RWPE2 (cell line): ENCODE measurements at regions not wholly inside any gene's neighbourhood (a gene's known extent, or its start where the extent isn't known, plus 50 kb on each side); places are given as distances from the start of the nearest gene placed in this dataset.

Experiments used
- ATAC-seq: fragments of 200-7000 bp; cut with Tn5 transposase; 3 replicates; pipeline ENCODE4 v1.9.1; 2021; ENCODE audit warnings: low read depth
- DNase-seq: peaks from one replicate; pipeline ENCODE4 v3.0.0-alpha.2; 2020; ENCODE audit warnings: low spot score
- H3K27ac ChIP-seq: fragments of 450-650 bp; 2 replicates; pipeline ENCODE4 v1.5.1; 2017; ENCODE audit warnings: mild to moderate bottlenecking; ENCODE audit not compliant: poor library complexity, severe bottlenecking
- H3K27me3 ChIP-seq: fragments of 250-450 bp; sonication (Bioruptor Pico); 2 replicates; pipeline ENCODE4 v1.5.1; 2021; ENCODE audit warnings: mild to moderate bottlenecking, moderate library complexity; ENCODE audit not compliant: insufficient read depth, poor library complexity, severe bottlenecking
- H3K36me3 ChIP-seq: fragments of 250-450 bp; sonication (Bioruptor Pico); 2 replicates; pipeline ENCODE4 v1.5.1; 2020; ENCODE audit warnings: low read depth, mild to moderate bottlenecking, moderate library complexity
- H3K4me1 ChIP-seq: fragments of 250-450 bp; sonication (Bioruptor Pico); 2 replicates; pipeline ENCODE4 v1.5.1; 2021; ENCODE audit warnings: mild to moderate bottlenecking, moderate library complexity; ENCODE audit not compliant: insufficient read depth, poor library complexity, severe bottlenecking
- H3K4me3 ChIP-seq: fragments of 250-450 bp; sonication (Bioruptor Pico); 2 replicates; pipeline ENCODE4 v1.5.1; 2021; ENCODE audit warnings: mild to moderate bottlenecking, moderate library complexity; ENCODE audit not compliant: severe bottlenecking
- H3K9me3 ChIP-seq: fragments of 250-450 bp; sonication (Bioruptor Pico); 2 replicates; pipeline ENCODE4 v1.5.1; 2021; ENCODE audit warnings: mild to moderate bottlenecking, moderate library complexity; ENCODE audit not compliant: severe bottlenecking
- TF ChIP-seq, protein P1 (sequence below): fragments of 450-650 bp; IDR thresholded peaks from one replicate; pipeline ENCODE4 v1.5.1; 2017; ENCODE audit warnings: mild to moderate bottlenecking, moderate library complexity; ENCODE audit not compliant: poor library complexity, severe bottlenecking

- ATAC-seq (no peak), DNase-seq (no peak)
- Histone ChIP-seq H3K4me1 (peaks cover 6% of the 10 kb centered on the region), H3K27ac (no peak overlapping the region), H3K36me3 (peaks cover 6% of the 10 kb centered on the region; the same call in 1 of the 2 replicates), H3K4me3 (no peak overlapping the region), H3K9me3 (no peaks in the 10 kb centered on the region), H3K27me3 (no peaks in the 10 kb centered on the region)
- TF ChIP-seq, protein P1, sequence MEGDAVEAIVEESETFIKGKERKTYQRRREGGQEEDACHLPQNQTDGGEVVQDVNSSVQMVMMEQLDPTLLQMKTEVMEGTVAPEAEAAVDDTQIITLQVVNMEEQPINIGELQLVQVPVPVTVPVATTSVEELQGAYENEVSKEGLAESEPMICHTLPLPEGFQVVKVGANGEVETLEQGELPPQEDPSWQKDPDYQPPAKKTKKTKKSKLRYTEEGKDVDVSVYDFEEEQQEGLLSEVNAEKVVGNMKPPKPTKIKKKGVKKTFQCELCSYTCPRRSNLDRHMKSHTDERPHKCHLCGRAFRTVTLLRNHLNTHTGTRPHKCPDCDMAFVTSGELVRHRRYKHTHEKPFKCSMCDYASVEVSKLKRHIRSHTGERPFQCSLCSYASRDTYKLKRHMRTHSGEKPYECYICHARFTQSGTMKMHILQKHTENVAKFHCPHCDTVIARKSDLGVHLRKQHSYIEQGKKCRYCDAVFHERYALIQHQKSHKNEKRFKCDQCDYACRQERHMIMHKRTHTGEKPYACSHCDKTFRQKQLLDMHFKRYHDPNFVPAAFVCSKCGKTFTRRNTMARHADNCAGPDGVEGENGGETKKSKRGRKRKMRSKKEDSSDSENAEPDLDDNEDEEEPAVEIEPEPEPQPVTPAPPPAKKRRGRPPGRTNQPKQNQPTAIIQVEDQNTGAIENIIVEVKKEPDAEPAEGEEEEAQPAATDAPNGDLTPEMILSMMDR, result no peak
These were observed 256.1 kb upstream of the UBASH3B start for GRCh38 chr11:122399375-122399774.

DNA sequence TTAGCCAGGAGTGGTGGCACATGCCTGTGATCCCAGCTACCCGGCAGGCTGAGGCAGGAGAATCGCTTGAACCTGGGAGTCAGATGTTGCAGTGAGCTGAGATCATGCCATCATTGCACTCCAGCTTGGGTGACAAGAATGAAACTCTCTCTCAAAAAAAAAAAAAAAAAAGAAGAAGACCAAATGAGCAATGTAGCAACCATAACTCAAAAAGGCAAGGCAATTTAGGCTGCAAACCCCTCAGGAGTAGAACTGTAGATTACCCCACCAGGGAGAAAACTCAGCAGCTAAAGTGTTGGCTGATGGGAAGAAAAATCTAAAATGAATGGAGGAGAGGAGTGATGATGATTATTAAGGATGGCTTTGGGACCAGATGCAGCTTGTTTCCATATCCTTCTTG is 256.7 kb upstream of the UBASH3B start:
- no peaks in the 10 kb centered on the region for H3K27me3 ChIP-seq
- ATAC-seq (no peak), DNase-seq (no peak)
- no peak overlapping the region for H3K4me3 ChIP-seq
- H3K9me3 ChIP-seq, result no peaks in the 10 kb centered on the region
- TF ChIP-seq, protein P1, result no peak
- H3K36me3 ChIP-seq, result peaks cover 6% of the 10 kb centered on the region; the same call in 1 of the 2 replicates
- H3K27ac ChIP-seq, result no peak overlapping the region
- H3K4me1 ChIP-seq, result peaks cover 6% of the 10 kb centered on the region

DNA sequence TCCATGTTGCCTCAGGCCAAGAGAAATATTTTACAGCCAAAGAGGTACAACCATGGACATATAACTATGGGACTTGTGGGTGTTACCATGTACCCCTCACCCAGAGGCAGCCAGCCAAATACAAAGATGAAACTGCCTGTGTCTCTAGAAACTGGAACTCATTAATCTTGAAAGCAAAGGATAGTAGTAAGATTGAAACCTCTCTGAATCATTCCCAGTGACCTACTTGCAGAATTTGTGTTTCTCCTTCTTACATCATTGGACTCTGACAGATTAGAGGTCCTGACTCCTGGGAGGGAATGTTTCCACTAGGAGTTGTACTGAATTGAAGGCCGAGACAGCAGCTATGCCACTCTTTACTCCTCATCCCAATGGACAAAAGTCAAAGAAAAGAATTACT is 257.4 kb upstream of the UBASH3B start:
- ATAC-seq (no peak), DNase-seq (no peak)
- Histone ChIP-seq H3K27ac (no peak overlapping the region), H3K36me3 (peaks cover 6% of the 10 kb centered on the region; the same call in 1 of the 2 replicates), H3K9me3 (no peaks in the 10 kb centered on the region), H3K4me3 (no peak overlapping the region), H3K27me3 (no peaks in the 10 kb centered on the region), H3K4me1 (peaks cover 6% of the 10 kb centered on the region)
- TF ChIP-seq, protein P1, result no peak

DNA sequence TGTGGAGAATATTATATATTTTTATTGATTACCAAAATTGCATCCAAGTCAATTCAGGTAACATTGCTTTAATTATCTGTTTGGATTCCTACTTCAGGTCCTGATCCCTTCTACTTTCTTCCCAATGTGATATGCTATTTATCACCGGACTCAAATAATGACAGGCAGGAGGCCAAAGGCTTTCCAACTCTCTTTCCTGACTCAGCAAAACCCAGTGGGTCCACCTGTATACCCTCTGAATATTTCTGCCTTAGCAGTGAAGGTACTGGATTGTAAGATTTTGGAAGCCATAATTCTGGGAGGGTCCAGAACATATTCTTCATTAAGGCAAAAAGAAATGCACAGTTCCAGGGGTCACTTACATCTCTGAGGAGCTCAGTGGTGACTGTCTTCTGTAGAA is 260.2 kb upstream of the UBASH3B start:
- Histone ChIP-seq H3K4me3 (no peak overlapping the region), H3K27me3 (no peaks in the 10 kb centered on the region), H3K36me3 (0 out of 2 replicates have a peak, but pooled peaks cover 6% of the 10 kb centered on the region), H3K27ac (no peak overlapping the region), H3K9me3 (no peaks in the 10 kb centered on the region), H3K4me1 (peaks cover 3% of the 10 kb centered on the region)
- TF ChIP-seq, protein P1, result no peak
- ATAC-seq (no peak), DNase-seq (no peak)

DNA sequence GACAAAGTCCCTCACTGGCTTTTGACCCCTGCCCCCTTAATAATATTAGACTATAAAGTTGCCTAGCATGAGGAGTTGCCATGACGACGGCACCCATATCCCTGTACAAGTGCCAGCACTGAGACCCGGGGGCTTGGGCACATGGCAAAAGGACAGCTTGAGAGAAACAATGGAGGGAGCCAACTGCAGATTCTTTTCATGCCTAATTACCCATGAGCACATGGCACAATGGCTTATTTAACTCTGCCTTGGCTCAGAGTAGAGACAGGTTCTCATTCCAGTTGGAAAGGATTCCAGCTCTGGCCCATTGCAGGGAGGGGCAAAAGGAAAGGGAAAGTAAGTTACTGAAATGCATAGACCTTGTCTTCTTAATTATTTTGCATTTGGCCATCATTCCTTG is 261.2 kb upstream of the UBASH3B start:
- Histone ChIP-seq H3K27me3 (no peaks in the 10 kb centered on the region), H3K4me1 (no peaks in the 10 kb centered on the region), H3K36me3 (0 out of 2 replicates have a peak, but pooled peaks cover 6% of the 10 kb centered on the region), H3K27ac (no peak overlapping the region), H3K4me3 (no peak overlapping the region), H3K9me3 (no peaks in the 10 kb centered on the region)
- no peak for ATAC-seq
- no peak for DNase-seq
- TF ChIP-seq, protein P1, result no peak
